ENCODE measurements at regions not wholly inside any gene's neighbourhood (a gene's known extent, or its start where the extent isn't known, plus 50 kb on each side); places are given as distances from the start of the nearest gene placed in this dataset.

DNA sequence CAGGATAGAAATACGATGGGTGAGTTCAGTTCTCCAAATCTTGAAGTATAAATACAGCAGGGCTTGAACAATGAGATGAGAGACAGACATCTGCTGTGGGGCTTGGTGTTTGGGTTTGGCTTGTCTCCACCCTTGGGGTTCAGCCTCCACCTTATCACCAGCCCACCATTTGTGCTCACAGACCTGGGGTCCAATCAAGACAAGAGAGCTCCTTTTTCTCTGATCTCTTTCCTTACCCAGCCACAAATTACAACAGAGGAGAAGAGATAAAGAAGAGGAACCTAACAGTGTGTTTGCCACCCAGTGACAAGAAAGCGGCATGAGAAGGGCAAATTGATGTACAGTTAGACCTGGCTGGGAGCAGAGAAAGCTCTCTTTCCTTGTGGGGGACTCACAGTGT, 204.5 kb upstream of the CXCR4 start:
- TF ChIP-seq, protein P1, sequence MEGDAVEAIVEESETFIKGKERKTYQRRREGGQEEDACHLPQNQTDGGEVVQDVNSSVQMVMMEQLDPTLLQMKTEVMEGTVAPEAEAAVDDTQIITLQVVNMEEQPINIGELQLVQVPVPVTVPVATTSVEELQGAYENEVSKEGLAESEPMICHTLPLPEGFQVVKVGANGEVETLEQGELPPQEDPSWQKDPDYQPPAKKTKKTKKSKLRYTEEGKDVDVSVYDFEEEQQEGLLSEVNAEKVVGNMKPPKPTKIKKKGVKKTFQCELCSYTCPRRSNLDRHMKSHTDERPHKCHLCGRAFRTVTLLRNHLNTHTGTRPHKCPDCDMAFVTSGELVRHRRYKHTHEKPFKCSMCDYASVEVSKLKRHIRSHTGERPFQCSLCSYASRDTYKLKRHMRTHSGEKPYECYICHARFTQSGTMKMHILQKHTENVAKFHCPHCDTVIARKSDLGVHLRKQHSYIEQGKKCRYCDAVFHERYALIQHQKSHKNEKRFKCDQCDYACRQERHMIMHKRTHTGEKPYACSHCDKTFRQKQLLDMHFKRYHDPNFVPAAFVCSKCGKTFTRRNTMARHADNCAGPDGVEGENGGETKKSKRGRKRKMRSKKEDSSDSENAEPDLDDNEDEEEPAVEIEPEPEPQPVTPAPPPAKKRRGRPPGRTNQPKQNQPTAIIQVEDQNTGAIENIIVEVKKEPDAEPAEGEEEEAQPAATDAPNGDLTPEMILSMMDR (IDR thresholded peaks at IDR 0.05; ENCODE audit: insufficient read depth, low read length): no peak
- TF ChIP-seq, protein P2, sequence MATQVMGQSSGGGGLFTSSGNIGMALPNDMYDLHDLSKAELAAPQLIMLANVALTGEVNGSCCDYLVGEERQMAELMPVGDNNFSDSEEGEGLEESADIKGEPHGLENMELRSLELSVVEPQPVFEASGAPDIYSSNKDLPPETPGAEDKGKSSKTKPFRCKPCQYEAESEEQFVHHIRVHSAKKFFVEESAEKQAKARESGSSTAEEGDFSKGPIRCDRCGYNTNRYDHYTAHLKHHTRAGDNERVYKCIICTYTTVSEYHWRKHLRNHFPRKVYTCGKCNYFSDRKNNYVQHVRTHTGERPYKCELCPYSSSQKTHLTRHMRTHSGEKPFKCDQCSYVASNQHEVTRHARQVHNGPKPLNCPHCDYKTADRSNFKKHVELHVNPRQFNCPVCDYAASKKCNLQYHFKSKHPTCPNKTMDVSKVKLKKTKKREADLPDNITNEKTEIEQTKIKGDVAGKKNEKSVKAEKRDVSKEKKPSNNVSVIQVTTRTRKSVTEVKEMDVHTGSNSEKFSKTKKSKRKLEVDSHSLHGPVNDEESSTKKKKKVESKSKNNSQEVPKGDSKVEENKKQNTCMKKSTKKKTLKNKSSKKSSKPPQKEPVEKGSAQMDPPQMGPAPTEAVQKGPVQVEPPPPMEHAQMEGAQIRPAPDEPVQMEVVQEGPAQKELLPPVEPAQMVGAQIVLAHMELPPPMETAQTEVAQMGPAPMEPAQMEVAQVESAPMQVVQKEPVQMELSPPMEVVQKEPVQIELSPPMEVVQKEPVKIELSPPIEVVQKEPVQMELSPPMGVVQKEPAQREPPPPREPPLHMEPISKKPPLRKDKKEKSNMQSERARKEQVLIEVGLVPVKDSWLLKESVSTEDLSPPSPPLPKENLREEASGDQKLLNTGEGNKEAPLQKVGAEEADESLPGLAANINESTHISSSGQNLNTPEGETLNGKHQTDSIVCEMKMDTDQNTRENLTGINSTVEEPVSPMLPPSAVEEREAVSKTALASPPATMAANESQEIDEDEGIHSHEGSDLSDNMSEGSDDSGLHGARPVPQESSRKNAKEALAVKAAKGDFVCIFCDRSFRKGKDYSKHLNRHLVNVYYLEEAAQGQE (IDR thresholded peaks at IDR 0.05; ENCODE audit: insufficient replicate concordance, low read depth): no peak
- no peak for TF ChIP-seq POLR2AphosphoS5 (IDR thresholded peaks at IDR 0.05; ENCODE audit: low read depth)
